Glutamatergic neuron (in vitro differentiated cells): ENCODE measurements at regions not wholly inside any gene's neighbourhood (a gene's known extent, or its start where the extent isn't known, plus 50 kb on each side); places are given as distances from the start of the nearest gene placed in this dataset.

Source experiments
- DNase-seq: peaks from one replicate; pipeline ENCODE4 v3.0.0; 2022
- H3K27ac Mint-ChIP-seq: one replicate; pipeline ENCODE4 v1.8.0; 2020; ENCODE audit warnings: mild to moderate bottlenecking, mixed read lengths, inconsistent platforms; ENCODE audit not compliant: unreplicated experiment
- H3K27me3 Mint-ChIP-seq: one replicate; pipeline ENCODE4 v1.8.0; 2020; ENCODE audit warnings: mild to moderate bottlenecking, moderate library complexity, mixed read lengths, inconsistent platforms; ENCODE audit not compliant: unreplicated experiment
- H3K36me3 Mint-ChIP-seq: one replicate; pipeline ENCODE4 v1.8.0; 2020; ENCODE audit warnings: mild to moderate bottlenecking, mixed read lengths, inconsistent platforms; ENCODE audit not compliant: unreplicated experiment
- H3K4me1 Mint-ChIP-seq: one replicate; pipeline ENCODE4 v1.8.0; 2020; ENCODE audit warnings: mild to moderate bottlenecking, low read depth, mixed read lengths, inconsistent platforms; ENCODE audit not compliant: unreplicated experiment
- H3K4me3 Mint-ChIP-seq: one replicate; pipeline ENCODE4 v1.8.0; 2020; ENCODE audit warnings: mild to moderate bottlenecking, mixed read lengths, inconsistent platforms; ENCODE audit not compliant: unreplicated experiment
- H3K9me3 Mint-ChIP-seq: one replicate; pipeline ENCODE4 v1.8.0; 2020; ENCODE audit warnings: mild to moderate bottlenecking, moderate library complexity, mixed read lengths, inconsistent platforms; ENCODE audit not compliant: unreplicated experiment
- TF ChIP-seq, protein P1 (sequence below): fragments of 200-600 bp; sonication (generic); IDR thresholded peaks from one replicate; pipeline ENCODE4 v1.5.0; 2021; ENCODE audit not compliant: partially characterized antibody, unreplicated experiment

DNA sequence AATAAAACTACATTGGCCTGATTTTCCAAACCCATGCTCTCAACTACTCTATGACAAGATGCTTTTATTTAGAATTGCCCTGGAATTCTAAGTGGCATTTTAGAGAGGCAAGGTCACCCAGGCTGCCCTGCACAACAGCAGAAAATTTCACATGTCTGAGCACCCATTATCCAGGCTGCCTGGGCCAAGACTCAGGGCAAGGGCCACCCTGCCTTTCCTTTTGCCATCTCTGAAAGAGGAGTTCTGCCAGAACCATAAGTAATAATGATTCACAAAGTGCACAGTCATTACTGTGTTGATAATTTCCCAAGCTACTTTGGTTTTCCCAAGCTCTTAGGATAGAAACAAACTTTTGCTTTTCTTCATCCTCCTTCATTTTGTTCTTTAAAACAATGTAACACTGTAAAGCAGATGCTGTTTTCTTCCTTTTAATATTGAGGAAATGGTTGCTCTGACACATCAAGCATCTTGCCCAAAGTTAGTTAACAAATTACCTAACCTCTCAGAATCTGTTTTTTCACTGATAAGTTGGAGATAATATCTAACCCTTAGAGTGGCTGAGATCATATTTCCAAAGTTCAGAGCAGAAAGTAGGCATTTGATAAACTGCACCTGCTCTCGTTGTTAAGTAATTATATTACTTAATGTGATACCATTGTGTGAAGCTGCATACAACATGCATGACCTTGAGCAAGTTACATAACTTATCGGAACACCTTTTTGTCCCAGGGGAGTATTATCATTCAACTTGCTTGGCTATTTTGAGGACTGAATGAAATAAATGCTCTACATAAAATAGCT is 325.6 kb downstream of the PRELID2 start:
- Mint-ChIP-seq H3K4me1 (peaks cover 7% of the 10 kb centered on the region), H3K4me3 (no peak overlapping the region), H3K36me3 (no peaks in the 10 kb centered on the region), H3K9me3 (no peaks in the 10 kb centered on the region), H3K27me3 (no peaks in the 10 kb centered on the region), H3K27ac (no peak overlapping the region)
- TF ChIP-seq, protein P1, sequence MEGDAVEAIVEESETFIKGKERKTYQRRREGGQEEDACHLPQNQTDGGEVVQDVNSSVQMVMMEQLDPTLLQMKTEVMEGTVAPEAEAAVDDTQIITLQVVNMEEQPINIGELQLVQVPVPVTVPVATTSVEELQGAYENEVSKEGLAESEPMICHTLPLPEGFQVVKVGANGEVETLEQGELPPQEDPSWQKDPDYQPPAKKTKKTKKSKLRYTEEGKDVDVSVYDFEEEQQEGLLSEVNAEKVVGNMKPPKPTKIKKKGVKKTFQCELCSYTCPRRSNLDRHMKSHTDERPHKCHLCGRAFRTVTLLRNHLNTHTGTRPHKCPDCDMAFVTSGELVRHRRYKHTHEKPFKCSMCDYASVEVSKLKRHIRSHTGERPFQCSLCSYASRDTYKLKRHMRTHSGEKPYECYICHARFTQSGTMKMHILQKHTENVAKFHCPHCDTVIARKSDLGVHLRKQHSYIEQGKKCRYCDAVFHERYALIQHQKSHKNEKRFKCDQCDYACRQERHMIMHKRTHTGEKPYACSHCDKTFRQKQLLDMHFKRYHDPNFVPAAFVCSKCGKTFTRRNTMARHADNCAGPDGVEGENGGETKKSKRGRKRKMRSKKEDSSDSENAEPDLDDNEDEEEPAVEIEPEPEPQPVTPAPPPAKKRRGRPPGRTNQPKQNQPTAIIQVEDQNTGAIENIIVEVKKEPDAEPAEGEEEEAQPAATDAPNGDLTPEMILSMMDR: no peak
- no peak for DNase-seq

DNA sequence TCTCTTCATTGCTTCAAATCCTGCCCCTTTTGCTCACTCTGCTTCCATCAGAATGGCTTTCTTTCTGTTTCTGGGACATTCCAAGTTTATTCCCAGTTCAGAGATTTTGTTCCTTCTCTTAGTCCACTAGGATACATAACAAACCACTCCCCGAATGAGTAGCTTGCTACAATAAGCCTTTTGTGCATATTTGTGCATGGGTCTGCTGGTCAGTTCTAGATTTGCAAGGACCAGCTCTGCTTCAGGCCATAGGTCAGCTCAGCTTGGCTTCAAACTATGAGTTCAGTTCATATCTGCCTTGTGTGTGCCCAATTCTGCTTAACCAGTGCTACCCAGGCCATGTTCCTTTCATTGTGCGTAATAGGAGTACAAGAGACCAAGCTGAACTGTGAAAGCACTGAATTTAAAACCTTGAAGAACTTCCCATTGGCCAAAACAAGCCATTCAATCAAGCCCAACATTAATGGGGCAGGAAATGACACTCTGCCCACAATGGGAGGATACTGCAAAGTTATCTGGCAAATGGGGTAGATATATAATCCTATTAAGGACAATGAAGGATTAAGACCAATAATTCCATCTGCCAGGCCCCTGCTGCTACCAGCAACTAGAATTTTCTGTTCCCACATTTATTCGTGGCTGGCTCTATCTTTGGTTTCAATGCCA is 328.8 kb downstream of the PRELID2 start:
- Mint-ChIP-seq H3K4me3 (no peak overlapping the region), H3K27me3 (no peaks in the 10 kb centered on the region), H3K36me3 (no peaks in the 10 kb centered on the region), H3K27ac (no peak overlapping the region), H3K4me1 (peaks cover 7% of the 10 kb centered on the region), H3K9me3 (no peaks in the 10 kb centered on the region)
- TF ChIP-seq, protein P1: no peak
- no peak for DNase-seq

DNA sequence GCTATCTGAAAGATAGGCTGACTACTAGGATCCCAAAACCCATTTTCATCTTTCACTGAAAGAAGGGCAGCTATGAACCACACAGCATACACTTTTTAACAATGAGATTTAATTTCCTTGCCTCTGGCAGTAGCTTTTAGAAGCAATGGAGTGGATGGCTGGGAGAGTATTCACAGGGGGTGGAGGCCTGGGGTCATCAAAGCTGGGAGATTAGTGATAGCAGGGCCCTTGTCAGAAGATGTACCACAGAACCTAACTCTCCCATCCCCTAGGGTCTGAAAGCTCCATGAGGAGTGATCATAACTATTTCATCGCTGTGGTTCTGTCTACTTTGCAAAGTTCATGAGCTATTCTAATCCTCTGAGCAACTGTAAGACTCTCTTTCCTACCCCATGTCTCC is 332.2 kb downstream of the PRELID2 start:
- H3K4me3 Mint-ChIP-seq: no peak overlapping the region
- peaks cover 4% of the 10 kb centered on the region for H3K4me1 Mint-ChIP-seq
- no peak for DNase-seq
- H3K27ac Mint-ChIP-seq: no peak overlapping the region
- TF ChIP-seq, protein P1: no peak
- no peaks in the 10 kb centered on the region for H3K9me3 Mint-ChIP-seq
- peaks cover 2% of the 10 kb centered on the region for H3K27me3 Mint-ChIP-seq
- H3K36me3 Mint-ChIP-seq: no peaks in the 10 kb centered on the region

DNA sequence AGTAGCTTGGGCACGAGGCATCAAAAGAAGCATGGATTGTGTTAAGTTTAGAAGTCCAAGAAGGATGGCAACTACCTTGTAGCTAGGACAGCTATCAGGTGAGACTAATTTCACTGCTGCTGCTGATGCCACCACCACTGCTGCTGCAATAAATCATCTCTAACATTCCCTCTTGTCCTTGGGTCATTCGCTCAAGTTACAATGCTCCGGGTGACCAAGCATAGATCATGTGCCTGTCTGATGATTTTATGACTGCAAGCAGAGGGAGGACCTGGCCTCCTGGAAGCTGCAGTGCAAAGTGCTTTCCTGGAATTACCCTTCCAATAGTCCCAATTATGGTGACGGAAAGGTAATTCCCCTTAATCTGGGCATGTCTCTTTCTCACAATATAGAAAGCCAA is 334.4 kb downstream of the PRELID2 start:
- DNase-seq: no peak
- Mint-ChIP-seq H3K4me1 (peaks cover 4% of the 10 kb centered on the region), H3K9me3 (no peaks in the 10 kb centered on the region), H3K4me3 (no peak overlapping the region), H3K36me3 (no peaks in the 10 kb centered on the region), H3K27ac (no peak overlapping the region), H3K27me3 (peaks cover 2% of the 10 kb centered on the region)
- TF ChIP-seq, protein P1: no peak

DNA sequence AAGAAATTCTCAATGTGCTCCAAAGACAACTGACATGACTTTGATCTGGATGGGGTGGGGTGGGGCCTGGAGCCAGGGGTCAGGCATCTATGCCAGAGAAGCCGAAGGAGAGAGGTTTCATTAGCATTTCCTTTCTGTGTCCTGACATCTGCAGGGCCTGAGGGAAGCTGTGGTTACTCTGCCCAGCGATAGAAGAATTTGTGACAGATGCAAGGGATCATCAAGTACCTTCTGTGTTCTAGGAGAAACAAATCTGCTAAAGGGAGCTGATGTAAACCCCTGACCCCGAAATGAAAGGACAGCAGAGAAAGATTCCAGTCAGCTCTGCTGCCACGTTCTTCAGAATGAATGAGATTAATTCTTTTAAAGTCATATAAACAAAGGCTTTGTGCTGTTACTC is 335.7 kb downstream of the PRELID2 start:
- Mint-ChIP-seq H3K4me1 (peaks cover 4% of the 10 kb centered on the region), H3K27me3 (peaks cover 2% of the 10 kb centered on the region), H3K36me3 (no peaks in the 10 kb centered on the region), H3K9me3 (no peaks in the 10 kb centered on the region), H3K4me3 (no peak overlapping the region), H3K27ac (no peak overlapping the region)
- TF ChIP-seq, protein P1: no peak
- DNase-seq: no peak
